K562 (cell line): ENCODE measurements at regions not wholly inside any gene's neighbourhood (a gene's known extent, or its start where the extent isn't known, plus 50 kb on each side); places are given as distances from the start of the nearest gene placed in this dataset.

Experiments
- ASH1L ChIP-seq: fragments of 450-650 bp; IDR thresholded peaks from 2 replicates; pipeline ENCODE4 v1.6.1; 2018; ENCODE audit warnings: borderline replicate concordance, mild to moderate bottlenecking, low read depth; ENCODE audit not compliant: partially characterized antibody
- CBX3 ChIP-seq, 2 experiments: IDR thresholded peaks; 1 replicate in 1 of 2; 2 replicates in 1 of 2; pipeline ENCODE4 v1.6.1; 2012; ENCODE audit warnings: inconsistent platforms in 2 of 2, low read length in 2 of 2, borderline replicate concordance in 1 of 2, control low read depth in 1 of 2
- CEBPB ChIP-seq: fragments of 450-650 bp; IDR thresholded peaks from 2 replicates; pipeline ENCODE4 v1.6.1; 2016; ENCODE audit warnings: missing genetic modification characterization, missing compliant biosample characterization
- CHD2 ChIP-seq: IDR thresholded peaks from 2 replicates; pipeline ENCODE4 v1.6.1; 2011; ENCODE audit warnings: low read depth, low read length
- EGR1 ChIP-seq: fragments of 450-650 bp; conservative IDR thresholded peaks from 2 replicates; pipeline ENCODE4 v1.6.1; 2017; ENCODE audit warnings: mild to moderate bottlenecking
- EWSR1 ChIP-seq: fragments of 450-650 bp; IDR thresholded peaks from 2 replicates; pipeline ENCODE4 v1.6.1; 2018; ENCODE audit warnings: borderline replicate concordance, mild to moderate bottlenecking, low read depth, moderate library complexity; ENCODE audit not compliant: partially characterized antibody
- FOSL1 ChIP-seq: fragments of 200-800 bp; sonication (Bioruptor generic); conservative IDR thresholded peaks from 2 replicates; pipeline ENCODE4 v1.6.1; 2016; ENCODE audit warnings: missing genetic modification characterization, missing compliant biosample characterization
- GATAD2B ChIP-seq: fragments of 450-650 bp; IDR thresholded peaks from 2 replicates; pipeline ENCODE4 v1.6.1; 2017; ENCODE audit warnings: mild to moderate bottlenecking, borderline replicate concordance
- HDAC8 ChIP-seq: fragments of 450-650 bp; IDR thresholded peaks from 2 replicates; pipeline ENCODE4 v1.6.1; 2016; ENCODE audit warnings: mild to moderate bottlenecking, missing genetic modification characterization, moderate library complexity, missing compliant biosample characterization
- ILF3 ChIP-seq: fragments of 450-650 bp; IDR thresholded peaks from 2 replicates; pipeline ENCODE4 v1.6.1; 2018; ENCODE audit warnings: antibody characterized with exemption, mild to moderate bottlenecking, moderate library complexity, borderline replicate concordance
- JUND ChIP-seq, 2 experiments: IDR thresholded peaks; 2 replicates in 1 of 2; 3 replicates in 1 of 2; pipeline ENCODE4 v1.6.1; 2011; ENCODE audit warnings: borderline replicate concordance in 2 of 2, low read depth in 2 of 2, low read length in 2 of 2, improper control_type of control experiment in 1 of 2, missing biosample characterization in 1 of 2, missing genetic modification characterization in 1 of 2, missing genetic modification reagents in 1 of 2
- KDM2B ChIP-seq: fragments of 250-450 bp; sonication (Bioruptor Pico); IDR thresholded peaks from 2 replicates; pipeline ENCODE4 v1.8.0; 2021; ENCODE audit warnings: mild to moderate bottlenecking, moderate library complexity
- NR3C1 ChIP-seq: sonication (generic); formaldehyde crosslinking; IDR thresholded peaks from 2 replicates; pipeline ENCODE4 v1.8.1; 2022; ENCODE audit warnings: missing genetic modification reagents
- SMARCA5 ChIP-seq: fragments of 450-650 bp; IDR thresholded peaks from 2 replicates; pipeline ENCODE4 v1.6.1; 2016
- TEAD4 ChIP-seq, 2 experiments: sonication (generic) in 1 of 2; formaldehyde crosslinking in 1 of 2; IDR thresholded peaks; 2 replicates each; pipeline versions ENCODE4 v1.6.1 to v1.8.0; 2012 to 2022; ENCODE audit warnings: borderline replicate concordance in 1 of 2, inconsistent platforms in 1 of 2, low read length in 1 of 2, mild to moderate bottlenecking in 1 of 2, missing genetic modification reagents in 1 of 2
- THRAP3 ChIP-seq: fragments of 450-650 bp; IDR thresholded peaks from 2 replicates; pipeline ENCODE4 v1.6.1; 2016; ENCODE audit warnings: mild to moderate bottlenecking, inconsistent platforms, borderline replicate concordance
- XRCC5 ChIP-seq: fragments of 200-400 bp; formaldehyde crosslinking; IDR thresholded peaks from 2 replicates; pipeline ENCODE4 v1.6.1; 2017; ENCODE audit warnings: low read depth, mild to moderate bottlenecking, low read length
- ZNF197 ChIP-seq: fragments of 200-800 bp; sonication (Bioruptor generic); IDR thresholded peaks from 2 replicates; pipeline ENCODE4 v1.6.1; 2016; ENCODE audit warnings: low read depth, missing genetic modification characterization, missing compliant biosample characterization
- TF ChIP-seq, protein P1 (sequence below): fragments of 450-650 bp; IDR thresholded peaks from 2 replicates; pipeline ENCODE4 v1.6.1; 2018; ENCODE audit not compliant: partially characterized antibody
- TF ChIP-seq, protein P2 (sequence below): fragments of 450-650 bp; IDR thresholded peaks from 2 replicates; pipeline ENCODE4 v1.6.1; 2016; ENCODE audit warnings: low read depth, mild to moderate bottlenecking, moderate library complexity

DNA sequence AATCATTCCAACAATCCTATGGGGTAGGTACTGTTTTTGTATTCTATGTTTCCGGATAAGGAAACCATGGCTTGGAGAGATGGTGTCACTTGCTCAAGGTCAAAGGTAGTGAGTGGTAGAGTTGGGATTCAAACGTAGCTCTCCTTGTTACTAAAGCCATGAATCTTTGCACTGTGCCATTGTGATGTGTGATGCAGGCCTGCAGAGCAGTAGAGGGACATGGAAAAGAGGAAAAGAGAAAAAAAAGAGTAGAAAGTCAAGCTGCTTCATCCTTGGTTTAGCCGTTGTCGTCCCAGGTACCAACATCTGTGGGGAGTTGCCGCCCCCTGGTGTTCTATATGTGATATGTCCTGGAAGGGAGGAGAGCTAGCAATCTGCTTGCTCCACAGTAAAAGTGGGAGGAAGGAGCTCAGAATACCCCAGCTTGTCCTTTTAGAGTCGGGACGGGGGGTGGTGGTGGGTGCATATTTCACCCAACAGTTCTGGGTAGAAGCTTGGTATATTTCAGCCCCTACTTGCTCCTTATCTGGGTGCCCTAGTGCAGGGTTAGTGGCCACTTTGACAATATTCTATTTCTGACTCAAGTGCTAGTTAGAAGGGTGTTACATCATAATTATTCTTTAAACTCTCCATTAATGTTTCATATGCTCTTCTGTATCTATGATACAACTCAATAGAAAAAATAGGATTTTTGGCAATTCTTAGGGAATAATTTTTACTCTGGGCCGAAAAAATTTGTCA is 98.4 kb downstream of the EBNA1BP2 start (continued):
- TF ChIP-seq, protein P1, sequence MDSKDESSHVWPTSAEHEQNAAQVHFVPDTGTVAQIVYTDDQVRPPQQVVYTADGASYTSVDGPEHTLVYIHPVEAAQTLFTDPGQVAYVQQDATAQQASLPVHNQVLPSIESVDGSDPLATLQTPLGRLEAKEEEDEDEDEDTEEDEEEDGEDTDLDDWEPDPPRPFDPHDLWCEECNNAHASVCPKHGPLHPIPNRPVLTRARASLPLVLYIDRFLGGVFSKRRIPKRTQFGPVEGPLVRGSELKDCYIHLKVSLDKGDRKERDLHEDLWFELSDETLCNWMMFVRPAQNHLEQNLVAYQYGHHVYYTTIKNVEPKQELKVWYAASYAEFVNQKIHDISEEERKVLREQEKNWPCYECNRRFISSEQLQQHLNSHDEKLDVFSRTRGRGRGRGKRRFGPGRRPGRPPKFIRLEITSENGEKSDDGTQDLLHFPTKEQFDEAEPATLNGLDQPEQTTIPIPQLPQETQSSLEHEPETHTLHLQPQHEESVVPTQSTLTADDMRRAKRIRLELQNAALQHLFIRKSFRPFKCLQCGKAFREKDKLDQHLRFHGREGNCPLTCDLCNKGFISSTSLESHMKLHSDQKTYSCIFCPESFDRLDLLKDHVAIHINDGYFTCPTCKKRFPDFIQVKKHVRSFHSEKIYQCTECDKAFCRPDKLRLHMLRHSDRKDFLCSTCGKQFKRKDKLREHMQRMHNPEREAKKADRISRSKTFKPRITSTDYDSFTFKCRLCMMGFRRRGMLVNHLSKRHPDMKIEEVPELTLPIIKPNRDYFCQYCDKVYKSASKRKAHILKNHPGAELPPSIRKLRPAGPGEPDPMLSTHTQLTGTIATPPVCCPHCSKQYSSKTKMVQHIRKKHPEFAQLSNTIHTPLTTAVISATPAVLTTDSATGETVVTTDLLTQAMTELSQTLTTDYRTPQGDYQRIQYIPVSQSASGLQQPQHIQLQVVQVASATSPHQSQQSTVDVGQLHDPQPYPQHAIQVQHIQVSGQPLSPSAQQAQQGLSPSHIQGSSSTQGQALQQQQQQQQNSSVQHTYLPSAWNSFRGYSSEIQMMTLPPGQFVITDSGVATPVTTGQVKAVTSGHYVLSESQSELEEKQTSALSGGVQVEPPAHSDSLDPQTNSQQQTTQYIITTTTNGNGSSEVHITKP = peak; percentile 1
- TF ChIP-seq CEBPB (tag) (peak; percentile 58), ZNF197 (CRISPR knock-in tag) (no peak), XRCC5 (peak; percentile 51; the same call in 1 of the 2 replicates), NR3C1 (CRISPR knock-in tag) (no peak), FOSL1 (tag) (no peak), EGR1 (no peak), CHD2 (no peak), KDM2B (no peak), GATAD2B (0 out of 2 replicates have a peak, but pooled peaks have one; percentile 41), HDAC8 (tag) (no peak), CBX3 (IDR thresholded peaks at IDR 0.05; ENCODE audit: borderline replicate concordance in 1 of 2, low read length in 2 of 2) (peak in 1 of 2 experiments; percentile 53; a peak in 1 of 3 replicates), EWSR1 (no peak), ASH1L (peak; percentile 16), JUND (IDR thresholded peaks at IDR 0.05; ENCODE audit: borderline replicate concordance, low read depth, low read length) (no peak; the same call in 1 of the 2 replicates), JUND (tag; IDR thresholded peaks at IDR 0.05; ENCODE audit: borderline replicate concordance, low read depth, low read length) (peak; percentile 51; the same call in 2 of the 3 replicates), TEAD4 (IDR thresholded peaks at IDR 0.05; ENCODE audit: low read length) (no peak), TEAD4 (CRISPR knock-in tag; IDR thresholded peaks at IDR 0.05; ENCODE audit: borderline replicate concordance) (no peak), ILF3 (peak; percentile 43; the same call in 1 of the 2 replicates), THRAP3 (peak; percentile 50; the same call in 1 of the 2 replicates), SMARCA5 (no peak)
- TF ChIP-seq, protein P2, sequence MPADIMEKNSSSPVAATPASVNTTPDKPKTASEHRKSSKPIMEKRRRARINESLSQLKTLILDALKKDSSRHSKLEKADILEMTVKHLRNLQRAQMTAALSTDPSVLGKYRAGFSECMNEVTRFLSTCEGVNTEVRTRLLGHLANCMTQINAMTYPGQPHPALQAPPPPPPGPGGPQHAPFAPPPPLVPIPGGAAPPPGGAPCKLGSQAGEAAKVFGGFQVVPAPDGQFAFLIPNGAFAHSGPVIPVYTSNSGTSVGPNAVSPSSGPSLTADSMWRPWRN = no peak
- TF ChIP-seq, all 486 proteins: peak for 62
